ENCODE measurements at regions not wholly inside any gene's neighbourhood (a gene's known extent, or its start where the extent isn't known, plus 50 kb on each side); places are given as distances from the start of the nearest gene placed in this dataset.

- Mint-ChIP-seq H3K27ac (no peak overlapping the region), H3K36me3 (no peaks in the 10 kb centered on the region), H3K4me1 (peaks cover 74% of the 10 kb centered on the region), H3K4me3 (no peak overlapping the region), H3K9me3 (no peaks in the 10 kb centered on the region)
- no peak for ATAC-seq
- DNase-seq (ENCODE audit: low spot score in 2 of 2): no peak
These were observed 349.0 kb upstream of the GATB start for GRCh38 chr4:152109531-152110509.

GRCh38 chr4:152107736-152108500 is 347.1 kb upstream of the GATB start:
- Mint-ChIP-seq H3K27ac (no peak overlapping the region), H3K4me3 (no peak overlapping the region), H3K36me3 (no peaks in the 10 kb centered on the region), H3K4me1 (peaks cover 77% of the 10 kb centered on the region), H3K9me3 (no peaks in the 10 kb centered on the region)
- DNase-seq (ENCODE audit: low spot score in 2 of 2): peak in 1 of 2 donors; percentile 39
- no peak for ATAC-seq

DNA sequence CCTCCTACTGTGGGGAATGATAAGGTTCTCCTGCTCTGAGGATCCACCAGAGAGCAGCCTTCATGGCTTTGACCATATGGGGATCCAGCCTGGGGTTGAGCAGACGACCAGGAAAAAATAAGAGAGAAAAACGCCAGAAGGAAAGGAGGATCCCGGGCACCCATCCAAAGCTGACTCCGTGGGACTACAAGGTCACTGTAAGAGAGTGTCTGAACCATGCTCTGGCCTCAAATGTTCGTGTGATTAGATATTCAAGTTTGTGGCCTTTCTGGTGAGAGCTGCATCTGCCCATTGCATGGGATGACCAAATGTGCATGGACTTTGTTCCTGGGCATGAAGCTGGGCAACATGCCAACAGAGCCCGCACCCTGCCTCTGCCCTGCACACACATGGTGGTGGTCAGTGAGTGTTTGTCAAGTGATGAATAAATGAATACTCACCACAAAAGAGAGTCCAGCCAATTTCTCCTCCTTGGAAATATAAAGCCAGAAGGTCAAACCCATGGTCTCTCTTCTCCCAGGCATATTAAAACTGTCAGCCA is 346.0 kb upstream of the GATB start:
- H3K4me1 Mint-ChIP-seq: peaks cover 77% of the 10 kb centered on the region
- H3K4me3 Mint-ChIP-seq: no peak overlapping the region
- peak overlapping the region; percentile 61 for H3K27ac Mint-ChIP-seq
- no peaks in the 10 kb centered on the region for H3K9me3 Mint-ChIP-seq
- ATAC-seq: no peak
- no peaks in the 10 kb centered on the region for H3K36me3 Mint-ChIP-seq
- no peak for DNase-seq (ENCODE audit: low spot score in 2 of 2)

DNA sequence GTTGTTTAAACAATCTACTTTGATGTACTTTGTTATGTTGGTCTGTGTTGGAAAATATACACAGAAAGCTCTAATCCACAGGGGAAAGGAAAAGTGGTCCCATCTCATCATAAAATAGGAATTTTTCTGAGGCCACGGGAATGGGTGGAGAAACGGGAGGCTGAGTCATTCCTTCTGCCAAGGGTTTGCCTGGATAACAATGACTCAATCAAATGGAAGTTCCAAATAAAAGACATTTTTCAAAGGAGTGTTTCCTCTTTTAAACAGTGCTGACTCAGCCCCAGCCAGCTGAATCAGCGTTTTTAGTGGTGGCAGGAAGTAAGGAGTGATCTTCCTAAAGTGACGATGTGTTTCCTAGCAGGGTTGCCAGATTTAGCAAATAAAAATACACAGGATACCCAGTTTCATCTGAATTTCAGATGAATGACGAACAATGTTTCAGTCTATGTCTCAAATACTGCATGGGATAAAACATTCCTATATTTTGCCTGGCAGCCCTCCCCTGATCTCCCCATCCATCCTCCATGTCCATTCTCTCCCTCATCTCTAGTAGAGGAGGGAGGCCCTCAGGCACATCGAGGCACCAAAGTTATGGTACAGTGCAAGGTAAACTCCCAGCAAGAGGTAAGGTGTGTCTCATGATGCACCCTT is 345.4 kb upstream of the GATB start:
- DNase-seq (ENCODE audit: low spot score in 2 of 2) (no peak), ATAC-seq (no peak)
- Mint-ChIP-seq H3K9me3 (no peaks in the 10 kb centered on the region), H3K36me3 (no peaks in the 10 kb centered on the region), H3K27ac (peak overlapping the region; percentile 61), H3K4me1 (peaks cover 82% of the 10 kb centered on the region), H3K4me3 (no peak overlapping the region)

- ATAC-seq: no peak
- Mint-ChIP-seq H3K36me3 (no peaks in the 10 kb centered on the region), H3K27ac (peak overlapping the region; percentile 94), H3K4me3 (no peak overlapping the region), H3K4me1 (peaks cover 95% of the 10 kb centered on the region), H3K9me3 (no peaks in the 10 kb centered on the region)
- DNase-seq (ENCODE audit: low spot score in 2 of 2): no peak
These were observed 344.1 kb upstream of the GATB start for GRCh38 chr4:152104901-152105357.

DNA sequence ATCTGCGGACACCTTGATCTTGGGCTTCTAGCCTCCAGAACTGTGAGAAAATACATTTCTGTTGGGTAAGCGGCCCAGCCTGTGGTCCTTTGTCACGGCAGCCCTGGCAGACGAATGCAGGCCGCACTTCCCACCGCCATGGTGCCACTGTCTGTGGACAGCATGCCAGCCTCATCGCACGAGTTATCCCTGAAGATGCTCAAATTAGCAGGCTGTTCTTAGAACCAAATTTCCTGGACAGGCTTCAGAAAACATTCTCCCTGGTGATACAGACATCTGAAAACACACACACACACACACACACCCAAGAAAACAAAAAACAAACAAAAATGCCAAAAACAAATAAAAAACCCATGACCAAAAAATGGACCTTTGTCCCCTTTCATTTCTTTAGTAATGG is 343.5 kb upstream of the GATB start:
- ATAC-seq (no peak), DNase-seq (ENCODE audit: low spot score in 2 of 2) (no peak)
- no peaks in the 10 kb centered on the region for H3K9me3 Mint-ChIP-seq
- no peak overlapping the region for H3K4me3 Mint-ChIP-seq
- no peaks in the 10 kb centered on the region for H3K36me3 Mint-ChIP-seq
- H3K27ac Mint-ChIP-seq: peak overlapping the region; percentile 94
- H3K4me1 Mint-ChIP-seq: peaks cover 97% of the 10 kb centered on the region

DNA sequence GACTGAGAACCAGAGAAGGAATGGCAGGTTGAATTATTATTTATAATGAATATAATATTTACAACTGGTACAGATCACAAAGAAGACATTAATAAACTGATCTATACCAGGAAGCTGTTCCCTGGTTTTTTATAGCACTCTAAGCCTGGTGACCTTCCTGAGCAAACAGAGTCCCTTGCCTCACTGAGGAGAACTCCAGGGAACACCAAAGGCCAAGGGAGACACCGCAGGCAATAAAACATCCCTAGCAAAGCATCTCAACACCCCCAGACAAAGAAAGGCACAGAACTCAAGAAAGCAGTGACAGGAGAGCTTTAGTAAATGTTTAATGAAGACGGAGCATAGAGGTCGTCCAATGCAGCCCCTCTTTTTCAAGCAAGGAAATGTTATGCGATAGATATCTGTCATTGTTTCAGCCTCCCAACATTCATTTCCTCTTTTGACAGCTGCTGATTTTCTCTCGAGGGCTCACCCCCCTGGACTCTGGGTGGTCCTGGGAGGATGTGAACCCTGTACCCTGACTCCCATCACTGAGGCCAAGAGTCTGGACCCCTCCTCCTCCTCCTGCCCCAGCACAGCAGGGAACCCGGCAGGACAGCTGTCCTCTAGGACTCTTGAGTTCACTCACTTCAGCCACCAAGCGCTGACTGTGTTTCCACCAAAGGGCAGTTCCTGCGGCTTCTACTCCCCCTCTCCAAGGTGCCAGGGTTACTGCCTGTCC is 342.5 kb upstream of the GATB start:
- Mint-ChIP-seq H3K4me3 (peak overlapping the region; percentile 68), H3K4me1 (peaks cover 96% of the 10 kb centered on the region), H3K36me3 (no peaks in the 10 kb centered on the region), H3K9me3 (no peaks in the 10 kb centered on the region), H3K27ac (peak overlapping the region; percentile 94)
- ATAC-seq (no peak), DNase-seq (ENCODE audit: low spot score in 2 of 2) (peak in 1 of 2 donors; percentile 42)

GRCh38 chr4:152102436-152103000 is 341.7 kb upstream of the GATB start:
- Mint-ChIP-seq H3K9me3 (no peaks in the 10 kb centered on the region), H3K36me3 (no peaks in the 10 kb centered on the region), H3K4me3 (peak overlapping the region; percentile 68), H3K27ac (peak overlapping the region; percentile 94), H3K4me1 (peaks cover 91% of the 10 kb centered on the region)
- DNase-seq (ENCODE audit: low spot score in 2 of 2): peak in 1 of 2 donors; percentile 42
- ATAC-seq: no peak

GRCh38 chr4:152101556-152102435 is 341.0 kb upstream of the GATB start:
- Mint-ChIP-seq H3K36me3 (no peaks in the 10 kb centered on the region), H3K27ac (peak overlapping the region; percentile 94), H3K4me3 (peak overlapping the region; percentile 68), H3K4me1 (peaks cover 93% of the 10 kb centered on the region), H3K9me3 (no peaks in the 10 kb centered on the region)
- no peak for DNase-seq (ENCODE audit: low spot score in 2 of 2)
- no peak for ATAC-seq

DNA sequence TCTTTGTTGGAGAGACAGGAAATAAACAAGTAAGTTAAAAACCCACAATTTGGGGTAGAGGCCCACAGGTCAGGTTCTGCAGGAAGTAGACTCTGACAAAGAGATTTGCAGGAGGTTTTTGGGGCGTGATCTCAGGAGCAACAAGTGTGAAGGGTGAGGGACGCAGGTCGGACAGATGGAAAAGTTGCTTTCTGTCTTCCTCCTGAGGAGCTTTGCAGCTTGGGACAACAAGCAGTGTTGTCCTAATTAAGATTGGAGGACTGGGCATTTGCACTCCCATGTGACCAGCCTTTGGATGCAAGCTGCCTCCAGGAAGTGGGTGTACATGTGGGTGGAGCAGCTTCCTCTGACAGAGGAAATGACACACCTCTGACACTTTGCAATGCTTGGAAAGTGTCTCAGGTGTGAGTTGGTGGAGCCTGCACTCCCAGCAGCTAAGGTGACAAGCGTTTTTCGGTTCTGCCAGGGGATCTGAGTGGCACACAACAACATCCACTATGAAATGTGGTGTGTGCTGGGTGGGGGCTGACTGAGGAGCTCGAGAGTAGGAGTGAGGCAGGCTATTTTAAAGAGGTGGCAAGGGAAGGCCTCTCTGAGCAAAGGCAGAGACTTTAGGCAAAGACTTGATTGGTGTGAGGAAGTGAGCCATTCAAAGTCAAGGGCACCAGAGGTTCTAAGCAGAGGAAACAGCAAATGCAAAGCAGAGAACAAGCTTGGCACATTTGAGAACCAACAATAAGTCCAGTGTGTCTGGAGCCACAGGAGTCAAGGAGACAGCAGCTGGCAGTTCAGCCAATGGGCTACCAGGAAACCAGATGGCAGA is 339.8 kb upstream of the GATB start:
- no peaks in the 10 kb centered on the region for H3K9me3 Mint-ChIP-seq
- DNase-seq (ENCODE audit: low spot score in 2 of 2) (peak in 1 of 2 donors; percentile 71), ATAC-seq (peak; percentile 91)
- peak overlapping the region; percentile 94 for H3K27ac Mint-ChIP-seq
- peak overlapping the region; percentile 68 for H3K4me3 Mint-ChIP-seq
- H3K4me1 Mint-ChIP-seq: peaks cover 93% of the 10 kb centered on the region
- H3K36me3 Mint-ChIP-seq: no peaks in the 10 kb centered on the region

GRCh38 chr4:152099981-152100378 is 339.2 kb upstream of the GATB start:
- no peak for ATAC-seq
- peak overlapping the region; percentile 68 for H3K4me3 Mint-ChIP-seq
- H3K36me3 Mint-ChIP-seq: no peaks in the 10 kb centered on the region
- H3K4me1 Mint-ChIP-seq: peaks cover 93% of the 10 kb centered on the region
- peak overlapping the region; percentile 94 for H3K27ac Mint-ChIP-seq
- no peaks in the 10 kb centered on the region for H3K9me3 Mint-ChIP-seq
- DNase-seq (ENCODE audit: low spot score in 2 of 2): no peak

DNA sequence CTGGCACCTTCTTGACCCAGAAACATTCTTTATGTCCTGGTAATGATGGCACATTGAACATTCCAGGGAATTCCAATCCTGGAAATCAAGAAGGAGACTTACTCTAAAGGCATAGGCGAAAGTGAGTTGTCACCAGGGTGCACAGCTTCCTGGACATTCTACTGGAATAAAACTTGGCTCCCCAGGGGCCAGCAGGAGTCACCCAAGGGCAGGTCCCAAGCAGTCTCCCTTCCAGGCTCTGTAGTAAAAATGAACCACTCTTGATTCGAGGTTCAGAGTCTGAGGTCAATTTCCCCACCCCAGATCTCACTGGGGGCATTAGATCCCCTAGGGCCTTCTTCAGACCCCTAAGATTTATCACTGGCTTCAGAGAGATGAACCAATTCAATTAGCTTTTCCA is 338.7 kb upstream of the GATB start:
- no peak for DNase-seq (ENCODE audit: low spot score in 2 of 2)
- H3K27ac Mint-ChIP-seq: peak overlapping the region; percentile 94
- H3K4me1 Mint-ChIP-seq: peaks cover 92% of the 10 kb centered on the region
- H3K9me3 Mint-ChIP-seq: no peaks in the 10 kb centered on the region
- no peaks in the 10 kb centered on the region for H3K36me3 Mint-ChIP-seq
- no peak for ATAC-seq
- H3K4me3 Mint-ChIP-seq: peak overlapping the region; percentile 68

DNA sequence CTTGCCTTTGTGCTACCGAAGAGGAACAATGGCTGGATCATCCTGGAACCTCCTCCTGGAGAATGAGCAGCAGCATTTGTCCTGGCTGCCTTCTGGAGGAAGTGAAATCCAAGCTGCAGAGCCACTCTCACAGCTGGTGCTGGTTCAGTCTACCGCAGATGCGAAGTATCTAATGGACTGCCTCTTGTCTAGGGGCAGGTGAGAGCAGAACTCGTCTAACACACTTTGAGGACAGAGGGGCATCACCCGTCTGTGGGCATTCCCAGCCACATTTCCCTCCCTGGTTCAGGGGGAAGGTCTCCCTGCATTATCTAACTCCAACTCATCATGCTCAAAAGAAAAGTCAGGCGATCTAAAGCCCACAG is 338.2 kb upstream of the GATB start:
- peak overlapping the region; percentile 94 for H3K27ac Mint-ChIP-seq
- no peak overlapping the region for H3K4me3 Mint-ChIP-seq
- H3K36me3 Mint-ChIP-seq: no peaks in the 10 kb centered on the region
- DNase-seq (ENCODE audit: low spot score in 2 of 2) (no peak), ATAC-seq (no peak)
- peaks cover 87% of the 10 kb centered on the region for H3K4me1 Mint-ChIP-seq
- no peaks in the 10 kb centered on the region for H3K9me3 Mint-ChIP-seq
